Activated CD8-positive, alpha-beta T cell treated with anti-CD3 and anti-CD28 coated beads for 36 hours (primary cell): ENCODE measurements at regions not wholly inside any gene's neighbourhood (a gene's known extent, or its start where the extent isn't known, plus 50 kb on each side); places are given as distances from the start of the nearest gene placed in this dataset.

ENCODE experiments used
- ATAC-seq: fragments of 200-7000 bp; cut with Tn5 transposase; one replicate; pipeline ENCODE4 v1.10.0; 2021; ENCODE audit warnings: mild to moderate bottlenecking, moderate library complexity
- CTCF ChIA-PET: fragments of 350-600 bp; sonication (Branson Sonifier 250); formaldehyde crosslinking; loops from one replicate; lab custom pipeline; 2021; ENCODE audit warnings: antibody characterized with exemption; lab: Charles Lee
- POLR2A ChIA-PET: fragments of 350-600 bp; sonication (Branson Sonifier 250); formaldehyde crosslinking; loops from one replicate; lab custom pipeline; 2021; ENCODE audit warnings: antibody characterized with exemption; lab: Charles Lee
- DNase-seq: peaks from one replicate; pipeline ENCODE4 v3.0.0-alpha.2; 2020
- H3K27ac Mint-ChIP-seq: one replicate; pipeline ENCODE4 v1.8.0; 2021; ENCODE audit warnings: mild to moderate bottlenecking, mixed read lengths
- H3K27me3 Mint-ChIP-seq: one replicate; pipeline ENCODE4 v1.8.0; 2021; ENCODE audit warnings: mixed read lengths
- H3K36me3 Mint-ChIP-seq: one replicate; pipeline ENCODE4 v1.8.0; 2021; ENCODE audit warnings: low read depth, mixed read lengths
- H3K4me1 Mint-ChIP-seq: one replicate; pipeline ENCODE4 v1.8.0; 2021; ENCODE audit warnings: low read depth, mixed read lengths
- H3K4me3 Mint-ChIP-seq: one replicate; pipeline ENCODE4 v1.8.0; 2021; ENCODE audit warnings: mild to moderate bottlenecking, moderate library complexity, mixed read lengths
- H3K9me3 Mint-ChIP-seq: one replicate; pipeline ENCODE4 v1.8.0; 2021; ENCODE audit warnings: mixed read lengths
- CTCF ChIP-seq: fragments of 200-600 bp; IDR thresholded peaks from one replicate; pipeline ENCODE4 v1.8.0; 2022; ENCODE audit warnings: antibody characterized with exemption, mild to moderate bottlenecking
- intact Hi-C: fragments of 100-400 bp; cut with micrococcal nuclease; formaldehyde crosslinking; loops from one replicate; pipeline ENCODE4 v1.10.0; 2022

GRCh38 chr10:31594347-31594873, 275.4 kb downstream of the ZEB1 start:
- peaks cover 17% of the 10 kb centered on the region for H3K9me3 Mint-ChIP-seq
- no peak for DNase-seq
- intact Hi-C loops: no loop called here
- ChIA-PET CTCF (interaction anchor here (0.7 to 1.1 kb wide), 2 partner anchors 555 to 935 kb away, joined by 3 read pairs; no protein-coding TSS in a partner anchor), POLR2A (no interaction called here)
- no peak for TF ChIP-seq CTCF
- peaks cover 10% of the 10 kb centered on the region for H3K27me3 Mint-ChIP-seq
- no peak overlapping the region for H3K4me3 Mint-ChIP-seq
- H3K4me1 Mint-ChIP-seq: no peaks in the 10 kb centered on the region
- no peak overlapping the region for H3K27ac Mint-ChIP-seq
- peaks cover 2% of the 10 kb centered on the region for H3K36me3 Mint-ChIP-seq
- no peak for ATAC-seq

- intact Hi-C loops: no loop called here
- Mint-ChIP-seq H3K4me1 (no peaks in the 10 kb centered on the region), H3K27ac (no peak overlapping the region), H3K4me3 (no peak overlapping the region), H3K27me3 (peaks cover 11% of the 10 kb centered on the region), H3K36me3 (peaks cover 2% of the 10 kb centered on the region), H3K9me3 (peaks cover 17% of the 10 kb centered on the region)
- ChIA-PET POLR2A (no interaction called here), CTCF (interaction anchor here (1.5 kb wide), 1 partner anchor 13 kb away, joined by 4 read pairs; no protein-coding TSS in a partner anchor)
- no peak for TF ChIP-seq CTCF
- DNase-seq: no peak
- no peak for ATAC-seq
Observed at GRCh38 chr10:31593124-31593523, 274.1 kb downstream of the ZEB1 start.

GRCh38 chr10:31591569-31591968, 272.6 kb downstream of the ZEB1 start:
- H3K36me3 Mint-ChIP-seq: peaks cover 2% of the 10 kb centered on the region
- ChIA-PET POLR2A (no interaction called here), CTCF (no interaction called here)
- no peak for ATAC-seq
- intact Hi-C loops: no loop called here
- peaks cover 23% of the 10 kb centered on the region for H3K27me3 Mint-ChIP-seq
- no peak overlapping the region for H3K27ac Mint-ChIP-seq
- no peak overlapping the region for H3K4me3 Mint-ChIP-seq
- H3K9me3 Mint-ChIP-seq: peaks cover 17% of the 10 kb centered on the region
- DNase-seq: no peak
- peaks cover 4% of the 10 kb centered on the region for H3K4me1 Mint-ChIP-seq
- TF ChIP-seq CTCF: no peak

- no peak overlapping the region for H3K4me3 Mint-ChIP-seq
- ChIA-PET CTCF (no interaction called here), POLR2A (no interaction called here)
- H3K4me1 Mint-ChIP-seq: peaks cover 4% of the 10 kb centered on the region
- intact Hi-C loops: no loop called here
- H3K36me3 Mint-ChIP-seq: peaks cover 2% of the 10 kb centered on the region
- H3K27ac Mint-ChIP-seq: no peak overlapping the region
- TF ChIP-seq CTCF: no peak
- peaks cover 23% of the 10 kb centered on the region for H3K27me3 Mint-ChIP-seq
- H3K9me3 Mint-ChIP-seq: peaks cover 17% of the 10 kb centered on the region
- DNase-seq (no peak), ATAC-seq (no peak)
Observed at GRCh38 chr10:31590023-31590800, 271.2 kb downstream of the ZEB1 start.

- no peak overlapping the region for H3K27ac Mint-ChIP-seq
- ChIA-PET POLR2A (no interaction called here), CTCF (no interaction called here)
- intact Hi-C loops: no loop called here
- H3K27me3 Mint-ChIP-seq: peaks cover 26% of the 10 kb centered on the region
- DNase-seq (no peak), ATAC-seq (no peak)
- H3K9me3 Mint-ChIP-seq: peaks cover 15% of the 10 kb centered on the region
- no peak for TF ChIP-seq CTCF
- H3K36me3 Mint-ChIP-seq: peaks cover 2% of the 10 kb centered on the region
- H3K4me1 Mint-ChIP-seq: peaks cover 4% of the 10 kb centered on the region
- no peak overlapping the region for H3K4me3 Mint-ChIP-seq
Observed at GRCh38 chr10:31587691-31588090, 268.7 kb downstream of the ZEB1 start.
